ENCODE measurements at regions not wholly inside any gene's neighbourhood (a gene's known extent, or its start where the extent isn't known, plus 50 kb on each side); places are given as distances from the start of the nearest gene placed in this dataset.

DNA sequence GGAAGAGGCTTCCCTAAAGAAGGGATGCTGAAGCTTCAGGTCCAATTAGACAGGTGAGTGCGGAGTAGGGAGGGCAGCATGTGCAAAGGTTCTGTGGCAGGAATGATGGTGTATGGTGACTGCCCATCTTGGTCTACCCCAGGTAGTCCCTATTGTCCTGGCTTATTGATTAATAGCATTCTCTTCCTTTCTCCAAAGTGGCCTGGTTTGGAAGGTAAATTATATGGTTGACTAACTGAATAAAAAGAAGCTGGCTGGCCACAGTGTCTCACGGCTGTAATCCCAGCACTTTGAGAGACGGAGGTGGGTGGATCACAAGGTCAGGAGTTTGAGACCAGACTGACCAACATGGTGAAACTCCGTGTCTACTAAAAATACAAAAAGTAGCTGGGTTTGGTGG lies 230.5 kb downstream of the MIAT start (continued):
- TF ChIP-seq RBBP5 (IDR thresholded peaks at IDR 0.05; ENCODE audit: borderline replicate concordance, low read depth, low read length) (no peak), BACH1 (IDR thresholded peaks at IDR 0.05; ENCODE audit: low read length) (no peak), SP1 (IDR thresholded peaks at IDR 0.05; ENCODE audit: low read depth, low read length) (no peak)

All from H1 (cell line).